AG04449 (cell line): ENCODE measurements at regions not wholly inside any gene's neighbourhood (a gene's known extent, or its start where the extent isn't known, plus 50 kb on each side); places are given as distances from the start of the nearest gene placed in this dataset.

Source experiments
- CTCF ChIA-PET: fragments of 350-600 bp; formaldehyde crosslinking; extraction: SDS; loops from one replicate; lab custom pipeline; 2021; ENCODE audit warnings: antibody characterized with exemption; lab: Yijun Ruan, JAX
- POLR2A ChIA-PET: fragments of 400-600, 350-600 bp; formaldehyde crosslinking; extraction: SDS; loops from one replicate; lab custom pipeline; 2020; ENCODE audit warnings: antibody characterized with exemption, inconsistent platforms; lab: Yijun Ruan, JAX
- DNase-seq: peaks from one replicate; pipeline ENCODE4 v3.0.0-alpha.2; 2010; ENCODE audit warnings: low read depth, low spot score
- H3K4me3 ChIP-seq: 2 replicates; pipeline ENCODE4 v1.5.1; 2011; ENCODE audit warnings: low read depth, mild to moderate bottlenecking, control low read depth, low read length
- TF ChIP-seq, protein P1 (sequence below): IDR thresholded peaks from one replicate; pipeline ENCODE4 v1.5.1; 2011; ENCODE audit warnings: mild to moderate bottlenecking, moderate library complexity, low read length, control low read depth, inconsistent platforms; ENCODE audit not compliant: insufficient read depth; ENCODE audit errors: missing control alignments

DNA sequence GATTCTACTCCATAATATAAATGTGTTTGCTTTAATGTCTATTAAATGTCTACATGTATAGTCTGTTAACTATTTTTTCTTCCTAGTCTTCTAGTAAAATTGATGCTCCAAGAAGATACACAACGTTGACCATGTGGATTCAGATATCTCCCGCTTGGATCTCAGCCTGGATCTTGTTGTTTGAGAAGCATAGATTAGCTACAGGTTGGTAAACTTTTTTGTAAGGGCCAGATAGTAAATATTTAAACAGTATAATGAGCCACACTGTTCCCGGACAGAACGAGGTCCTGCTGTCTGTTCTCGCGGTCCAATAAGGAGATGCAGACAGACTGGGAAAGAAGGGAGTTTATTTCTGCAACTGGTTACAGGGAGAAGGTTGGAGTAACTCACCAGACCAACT is 86.2 kb upstream of the IL12B start:
- ChIA-PET CTCF (no interaction called here), POLR2A (no interaction called here)

DNA sequence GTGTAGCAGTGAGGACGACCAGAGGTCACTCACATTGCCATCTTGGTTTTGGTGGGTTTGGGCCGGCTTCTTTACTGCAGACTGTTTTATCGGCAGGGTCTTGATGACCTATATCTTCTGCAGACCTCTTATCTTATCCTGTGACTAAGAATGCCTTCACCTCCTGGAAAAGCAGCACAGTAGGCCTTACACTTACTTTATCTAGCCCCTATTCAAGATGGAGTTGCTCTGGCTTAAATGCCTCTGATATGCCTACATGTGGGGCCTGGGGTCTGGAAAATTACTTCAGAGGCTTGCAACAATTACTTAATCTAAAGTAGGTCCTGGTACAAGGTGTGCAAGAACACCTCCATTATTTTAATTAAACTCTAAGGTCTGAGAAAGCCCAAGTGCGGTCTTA is 86.9 kb upstream of the IL12B start:
- TF ChIP-seq, protein P1, sequence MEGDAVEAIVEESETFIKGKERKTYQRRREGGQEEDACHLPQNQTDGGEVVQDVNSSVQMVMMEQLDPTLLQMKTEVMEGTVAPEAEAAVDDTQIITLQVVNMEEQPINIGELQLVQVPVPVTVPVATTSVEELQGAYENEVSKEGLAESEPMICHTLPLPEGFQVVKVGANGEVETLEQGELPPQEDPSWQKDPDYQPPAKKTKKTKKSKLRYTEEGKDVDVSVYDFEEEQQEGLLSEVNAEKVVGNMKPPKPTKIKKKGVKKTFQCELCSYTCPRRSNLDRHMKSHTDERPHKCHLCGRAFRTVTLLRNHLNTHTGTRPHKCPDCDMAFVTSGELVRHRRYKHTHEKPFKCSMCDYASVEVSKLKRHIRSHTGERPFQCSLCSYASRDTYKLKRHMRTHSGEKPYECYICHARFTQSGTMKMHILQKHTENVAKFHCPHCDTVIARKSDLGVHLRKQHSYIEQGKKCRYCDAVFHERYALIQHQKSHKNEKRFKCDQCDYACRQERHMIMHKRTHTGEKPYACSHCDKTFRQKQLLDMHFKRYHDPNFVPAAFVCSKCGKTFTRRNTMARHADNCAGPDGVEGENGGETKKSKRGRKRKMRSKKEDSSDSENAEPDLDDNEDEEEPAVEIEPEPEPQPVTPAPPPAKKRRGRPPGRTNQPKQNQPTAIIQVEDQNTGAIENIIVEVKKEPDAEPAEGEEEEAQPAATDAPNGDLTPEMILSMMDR, result no peak
- ChIA-PET POLR2A (no interaction called here), CTCF (no interaction called here)
- no peak for DNase-seq
- no peak overlapping the region for H3K4me3 ChIP-seq

More for the DNA sequence above, 86.2 kb upstream of the IL12B start:
- no peak overlapping the region for H3K4me3 ChIP-seq
- TF ChIP-seq, protein P1, result no peak
- DNase-seq, result no peak

DNA sequence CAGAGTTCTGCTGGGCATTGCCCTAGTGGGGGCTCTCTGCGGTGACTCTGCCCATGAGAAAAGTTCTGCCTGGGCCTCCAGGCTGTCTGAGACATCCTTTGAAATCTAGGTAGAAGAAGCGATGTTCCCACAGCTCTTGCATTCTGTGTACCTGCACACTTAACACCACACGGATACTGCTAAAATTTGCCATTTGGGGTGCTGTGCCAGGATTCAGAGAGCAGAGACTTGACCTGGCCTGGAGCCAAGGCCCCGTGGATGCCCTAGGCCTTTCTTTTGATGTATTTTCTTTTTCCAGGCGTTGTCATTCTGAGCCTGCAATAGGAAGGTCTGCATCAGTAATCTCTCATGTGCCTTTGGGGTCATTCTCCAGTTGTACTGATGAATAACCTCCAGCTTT is 89.3 kb upstream of the IL12B start:
- POLR2A ChIA-PET, result no interaction called here
- CTCF ChIA-PET, result interaction anchor here (1.4 to 1.8 kb wide), 2 partner anchors 12 to 25 kb away, joined by 3 read pairs; no protein-coding TSS in a partner anchor
- DNase-seq, result no peak
- no peak overlapping the region for H3K4me3 ChIP-seq
- TF ChIP-seq, protein P1, result no peak

DNA sequence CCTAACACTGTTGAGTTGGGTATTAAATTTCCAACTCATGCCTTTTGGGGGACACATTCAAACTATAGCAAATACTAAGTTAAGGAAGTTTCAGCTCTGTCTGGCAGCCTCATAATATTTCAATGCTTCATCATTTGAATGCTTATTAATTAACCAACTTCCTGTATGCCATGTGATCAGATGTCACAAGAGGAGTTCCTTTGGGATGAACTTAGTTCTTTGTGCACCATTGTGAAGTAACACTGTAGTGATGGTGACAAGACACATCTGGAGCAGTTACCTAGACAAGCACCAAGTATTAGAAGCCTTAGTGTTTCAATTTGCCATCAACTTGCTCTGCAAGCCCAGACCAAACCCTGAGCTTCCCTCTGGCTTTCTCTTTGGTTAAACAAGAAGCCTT is 90.7 kb upstream of the IL12B start:
- ChIA-PET CTCF (interaction anchor here (1.3 to 1.8 kb wide), 3 partner anchors 11 to 24 kb away, joined by 3 read pairs; no protein-coding TSS in a partner anchor), POLR2A (no interaction called here)
- DNase-seq, result no peak
- no peak overlapping the region for H3K4me3 ChIP-seq
- TF ChIP-seq, protein P1, result no peak

DNA sequence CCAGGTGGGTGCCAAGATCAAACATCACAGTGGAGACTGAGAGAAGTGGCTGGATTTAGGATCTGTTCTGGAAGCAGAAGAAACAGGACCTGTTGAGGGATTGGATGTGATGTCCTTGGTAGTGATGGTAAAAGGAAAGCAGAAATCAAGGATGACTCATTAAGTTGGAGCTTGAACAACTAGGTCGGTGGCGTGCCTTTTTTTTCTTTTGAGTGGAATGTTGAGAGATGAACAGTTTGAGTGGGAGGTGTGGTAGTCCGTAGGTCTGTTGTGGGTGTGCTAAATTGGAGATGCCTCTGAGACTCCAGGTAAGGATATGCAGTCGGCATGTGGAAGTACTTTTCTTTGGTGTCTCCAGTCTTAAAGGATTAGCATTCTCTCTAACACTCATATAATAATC is 92.1 kb upstream of the IL12B start:
- ChIA-PET POLR2A (no interaction called here), CTCF (no interaction called here)
- DNase-seq, result no peak
- TF ChIP-seq, protein P1, result no peak
- no peak overlapping the region for H3K4me3 ChIP-seq

DNA sequence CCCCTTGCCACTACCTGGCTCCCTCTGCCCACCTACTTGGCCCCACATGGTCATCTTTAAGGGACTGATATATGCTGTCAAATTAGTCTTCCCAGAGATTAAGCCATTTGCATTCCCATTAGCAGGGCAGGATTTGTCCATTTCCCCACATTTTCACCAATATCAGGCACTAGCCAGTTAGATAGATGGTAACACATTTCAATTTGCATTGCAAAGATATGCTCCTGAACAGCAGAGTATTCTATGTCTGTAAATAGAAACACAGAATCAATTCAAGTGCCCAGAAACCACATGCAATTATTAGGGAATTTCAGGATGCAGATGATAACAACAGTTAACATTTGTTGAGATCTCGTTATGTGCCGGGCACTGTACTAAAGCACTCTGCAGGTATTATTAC is 92.6 kb upstream of the IL12B start:
- H3K4me3 ChIP-seq, result no peak overlapping the region
- no peak for DNase-seq
- CTCF ChIA-PET, result no interaction called here
- TF ChIP-seq, protein P1, result no peak
- POLR2A ChIA-PET, result no interaction called here
